HCT116 (cell line): ENCODE measurements at regions not wholly inside any gene's neighbourhood (a gene's known extent, or its start where the extent isn't known, plus 50 kb on each side); places are given as distances from the start of the nearest gene placed in this dataset.
"Not testable (repeated sequence)": the region's sequence is repeated elsewhere in the genome, so short reads cannot be mapped to it uniquely, and the experiment has no call there.

Experiments used
- ATAC-seq: fragments of 200-7000 bp; cut with Tn5 transposase; 2 replicates; pipeline ENCODE4 v1.9.1; 2020; ENCODE audit warnings: mild to moderate bottlenecking, moderate library complexity
- BruUV-seq: library from RNA; stranded (reverse); fragments of 400-500 nt; replicated peaks from 2 replicates; lab custom pipeline; 2021; lab: Mats Ljungman, UMichigan
- CTCF ChIA-PET: fragments of 300-600 bp; sonication (Branson Sonifier 250); formaldehyde crosslinking; loops from one replicate; lab custom pipeline; 2021; ENCODE audit warnings: antibody characterized with exemption; lab: Charles Lee
- POLR2A ChIA-PET: fragments of 300-600, 350-600 bp; sonication (Branson Sonifier 250); formaldehyde crosslinking; loops from one replicate; lab custom pipeline; 2021; ENCODE audit warnings: antibody characterized with exemption; lab: Charles Lee
- RAD21 ChIA-PET, 2 experiments: fragments of 300-600 bp; sonication (Branson Sonifier 250); formaldehyde crosslinking; loops; one replicate each; lab custom pipeline; 2023; ENCODE audit warnings: low total read pairs in 2 of 2; ENCODE audit not compliant: uncharacterized antibody in 2 of 2, unreplicated experiment in 2 of 2, low non-redundant PET in 1 of 2; lab: Charles Lee
- DNase-seq: peaks from one replicate; pipeline ENCODE4 v3.0.0-alpha.2; 2010; ENCODE audit warnings: low read depth, low spot score
- H2AFZ ChIP-seq: fragments of 200-600 bp; shearing (Covaris generic), sonication (generic); 2 replicates; pipeline ENCODE4 v1.6.1; 2017; ENCODE audit warnings: low read depth, mixed run types, mixed read lengths, antibody characterized with exemption, low read length; ENCODE audit not compliant: poor library complexity, severe bottlenecking
- H3K27ac ChIP-seq: 2 replicates; pipeline ENCODE4 v1.5.1; 2012; ENCODE audit warnings: low read depth, low read length
- H3K27me3 ChIP-seq: fragments of 200-600 bp; sonication (generic); 2 replicates; pipeline ENCODE4 v1.6.1; 2016; ENCODE audit warnings: mixed run types, low read length, mixed read lengths; ENCODE audit not compliant: insufficient read depth
- H3K36me3 ChIP-seq, 2 experiments: fragments of 200-500 bp in 1 of 2; fragments of 200-600 bp in 1 of 2; sonication (Bioruptor generic) in 1 of 2; sonication (generic) in 1 of 2; 2 replicates each; pipeline versions ENCODE4 v1.5.1 to v1.6.1; 2014 to 2016; ENCODE audit warnings: low read length in 2 of 2, inconsistent platforms in 1 of 2, mixed read lengths in 1 of 2, mixed run types in 1 of 2; ENCODE audit not compliant: insufficient read depth in 2 of 2, control insufficient read depth in 1 of 2
- H3K4me1 ChIP-seq, 2 experiments: fragments of 200-600 bp in 1 of 2; sonication (generic) in 1 of 2; 2 replicates each; pipeline versions ENCODE4 v1.5.1 to v1.6.1; 2012 to 2017; ENCODE audit warnings: low read length in 2 of 2, inconsistent platforms in 1 of 2, mild to moderate bottlenecking in 1 of 2, mixed read lengths in 1 of 2, mixed run types in 1 of 2, moderate library complexity in 1 of 2; ENCODE audit not compliant: insufficient read depth in 2 of 2, control insufficient read depth in 1 of 2
- H3K4me2 ChIP-seq: fragments of 200-600 bp; sonication (generic); 2 replicates; pipeline ENCODE4 v1.6.1; 2017; ENCODE audit warnings: mixed run types, low read length, mixed read lengths
- H3K4me3 ChIP-seq, 2 experiments: fragments of 200-600 bp in 1 of 2; sonication (generic) in 1 of 2; replicated peaks in 1 of 2; 2 replicates each; pipeline ENCODE4 v1.5.1; 2011 to 2016; ENCODE audit warnings: low read length in 2 of 2, control low read depth in 1 of 2, low read depth in 1 of 2, mild to moderate bottlenecking in 1 of 2, mixed read lengths in 1 of 2, mixed run types in 1 of 2
- H3K79me2 ChIP-seq: fragments of 200-600 bp; sonication (generic); 2 replicates; pipeline ENCODE4 v1.6.1; 2017; ENCODE audit warnings: mild to moderate bottlenecking, mixed run types, low read length, moderate library complexity, mixed read lengths; ENCODE audit not compliant: insufficient read depth
- H3K9ac ChIP-seq: fragments of 200-600 bp; sonication (generic); 2 replicates; pipeline ENCODE4 v1.6.1; 2016; ENCODE audit warnings: low read length, mixed read lengths
- H3K9me2 ChIP-seq: fragments of 200-600 bp; sonication (generic), shearing (Covaris generic); 2 replicates; pipeline ENCODE4 v1.6.1; 2017; ENCODE audit warnings: mixed run types, mild to moderate bottlenecking, moderate library complexity; ENCODE audit not compliant: insufficient read depth
- H3K9me3 ChIP-seq, 2 experiments: fragments of 200-500 bp in 1 of 2; fragments of 200-600 bp in 1 of 2; sonication (Bioruptor generic) in 1 of 2; sonication (generic) in 1 of 2; 2 replicates each; pipeline ENCODE4 v1.6.1; 2014 to 2017; ENCODE audit warnings: low read length in 2 of 2, mixed read lengths in 2 of 2, inconsistent platforms in 1 of 2, low read depth in 1 of 2, mild to moderate bottlenecking in 1 of 2, mixed run types in 1 of 2, moderate library complexity in 1 of 2; ENCODE audit not compliant: control insufficient read depth in 1 of 2, insufficient read depth in 1 of 2
- H4K20me1 ChIP-seq: fragments of 200-600 bp; sonication (generic), shearing (Covaris generic); 2 replicates; pipeline ENCODE4 v1.6.1; 2017; ENCODE audit warnings: mixed run types, mild to moderate bottlenecking, moderate library complexity; ENCODE audit not compliant: insufficient read depth
- CEBPB ChIP-seq: IDR thresholded peaks from 2 replicates; pipeline ENCODE4 v1.6.1; 2012; ENCODE audit warnings: low read depth
- EZH2 ChIP-seq: fragments of 200-600 bp; sonication (generic); IDR thresholded peaks from 2 replicates; pipeline ENCODE4 v1.6.1; 2017; ENCODE audit warnings: antibody characterized with exemption, mixed run types
- EZH2phosphoT487 ChIP-seq: fragments of 200-600 bp; IDR thresholded peaks from 2 replicates; pipeline ENCODE4 v1.6.1; 2018; ENCODE audit warnings: antibody characterized with exemption, borderline replicate concordance
- JUND ChIP-seq: IDR thresholded peaks from 2 replicates; pipeline ENCODE4 v1.6.1; 2012
- RAD21 ChIP-seq: IDR thresholded peaks from 2 replicates; pipeline ENCODE4 v1.6.1; 2012; ENCODE audit warnings: low read depth, mild to moderate bottlenecking
- SP1 ChIP-seq: IDR thresholded peaks from 2 replicates; pipeline ENCODE4 v1.6.1; 2012; ENCODE audit warnings: low read depth
- ZFX ChIP-seq: fragments of 450-650 bp; IDR thresholded peaks from 2 replicates; pipeline ENCODE4 v1.6.1; 2017
- ZNF274 ChIP-seq: fragments of 200-500 bp; sonication (Bioruptor generic); IDR thresholded peaks from 2 replicates; pipeline ENCODE4 v1.6.1; 2014; ENCODE audit warnings: mild to moderate bottlenecking, low read depth, low read length, inconsistent platforms
- intact Hi-C: fragments of 100-400 bp; cut with micrococcal nuclease; formaldehyde crosslinking; loops from 2 replicates; pipeline ENCODE4 v1.10.0; 2022
- TF ChIP-seq, protein P1 (sequence below): IDR thresholded peaks from 2 replicates; pipeline ENCODE4 v1.6.1; 2012; ENCODE audit warnings: low read depth
- TF ChIP-seq, protein P2 (sequence below): IDR thresholded peaks from 2 replicates; pipeline ENCODE4 v1.6.1; 2012

DNA sequence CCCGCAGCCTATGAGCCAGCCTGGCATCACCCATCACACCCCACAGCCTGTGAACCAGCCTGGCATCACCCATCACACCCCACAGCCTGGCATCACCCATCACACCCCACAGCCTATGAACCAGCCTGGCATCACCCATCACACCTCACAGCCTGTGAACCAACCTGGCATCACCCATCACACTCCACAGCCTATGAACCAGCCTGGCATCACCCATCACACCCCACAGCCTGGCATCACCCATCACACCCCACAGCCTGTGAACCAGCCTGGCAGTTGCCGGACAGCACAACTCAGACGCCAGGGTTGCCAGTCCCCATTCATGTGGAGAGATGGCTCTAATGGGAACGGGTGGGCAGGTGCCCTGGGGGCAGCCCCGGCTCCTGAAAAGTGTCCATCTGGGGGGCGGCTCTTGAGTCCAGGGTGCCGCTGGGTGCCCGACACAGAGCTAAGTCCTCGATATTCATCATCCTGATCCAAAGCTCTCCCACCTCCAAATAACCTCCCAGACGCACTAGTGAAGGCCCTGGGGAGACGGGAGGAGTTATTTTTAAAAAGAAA lies 116.9 kb upstream of the AFDN start:
- H3K36me3 ChIP-seq, H4K20me1 ChIP-seq, RAD21 ChIA-PET, H3K9ac ChIP-seq, DNase-seq, H3K79me2 ChIP-seq, H3K4me3 ChIP-seq, H2AFZ ChIP-seq, CTCF ChIA-PET, intact Hi-C loops, BruUV-seq, H3K9me3 ChIP-seq, POLR2A ChIA-PET, ATAC-seq, H3K9me2 ChIP-seq, H3K4me2 ChIP-seq, H3K27ac ChIP-seq, H3K4me1 ChIP-seq: not testable (repeated sequence)
- H3K27me3 ChIP-seq, result peaks cover 15% of the 10 kb centered on the region; the same call in 1 of the 2 replicates

DNA sequence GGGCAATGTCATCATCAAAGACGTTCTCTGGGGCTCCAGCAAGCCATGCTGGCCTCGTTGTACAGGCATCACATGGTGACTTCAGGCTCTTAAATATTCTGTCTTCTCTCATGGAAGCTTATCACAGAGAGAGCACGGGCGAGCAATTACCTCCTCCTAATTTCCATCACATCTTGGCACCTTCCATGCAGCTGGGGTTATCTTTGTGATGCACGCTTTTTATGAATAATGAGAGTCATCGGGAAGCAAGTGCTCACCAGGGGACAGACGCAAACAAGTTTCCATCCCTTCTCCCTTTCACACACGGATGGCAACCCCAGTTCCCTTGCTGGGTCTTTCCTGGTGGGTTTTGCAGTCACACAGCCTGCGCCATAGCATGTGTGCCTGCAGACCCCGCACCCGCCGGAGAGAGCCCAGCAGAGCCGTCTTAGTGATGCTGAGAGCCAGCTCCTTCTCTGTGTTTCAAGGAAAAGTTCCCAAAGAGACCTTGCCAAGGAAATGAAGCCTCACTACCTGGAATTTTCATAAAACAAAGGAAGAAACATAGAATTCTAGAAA lies 116.3 kb upstream of the AFDN start:
- H3K27me3 ChIP-seq, result peaks cover 20% of the 10 kb centered on the region; the same call in 1 of the 2 replicates
- no TSS peak for BruUV-seq
- no peak overlapping the region for H3K27ac ChIP-seq
- RAD21 ChIA-PET, result no interaction called here
- H3K4me1 ChIP-seq, result no peaks in the 10 kb centered on the region
- H2AFZ ChIP-seq, result no peak overlapping the region
- intact Hi-C loops, result no loop called here
- POLR2A ChIA-PET, result no interaction called here
- H3K4me3 ChIP-seq, result no peak overlapping the region
- H3K9ac ChIP-seq, result no peak overlapping the region
- no peaks in the 10 kb centered on the region for H3K79me2 ChIP-seq
- no peaks in the 10 kb centered on the region for H3K36me3 ChIP-seq
- H3K9me3 ChIP-seq, result no peaks in the 10 kb centered on the region
- ATAC-seq (no peak), DNase-seq (no peak)
- CTCF ChIA-PET, result no interaction called here
- no peak for TF ChIP-seq ZFX
- H3K4me2 ChIP-seq, result no peak overlapping the region
- H4K20me1 ChIP-seq, result no peaks in the 10 kb centered on the region
- no peaks in the 10 kb centered on the region for H3K9me2 ChIP-seq

DNA sequence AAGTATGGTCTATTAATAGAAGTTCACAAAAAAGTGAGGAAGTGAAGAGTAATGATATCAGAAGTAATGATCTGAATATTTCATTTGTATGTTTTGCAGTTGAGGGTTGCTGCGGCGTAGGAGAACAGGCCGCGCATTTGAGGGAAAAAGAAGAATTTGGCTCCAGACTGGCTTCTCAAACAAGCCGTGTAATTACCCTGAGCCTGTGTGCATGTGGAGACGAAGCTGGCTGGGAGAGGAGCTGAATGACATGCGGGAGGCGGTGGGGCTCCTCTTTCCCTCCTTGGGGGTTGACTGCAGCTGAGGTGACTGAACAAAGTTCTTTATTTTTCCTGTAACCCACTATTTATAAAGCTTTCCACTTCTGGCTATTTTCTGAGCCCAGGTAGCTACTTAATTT lies 115.5 kb upstream of the AFDN start:
- H2AFZ ChIP-seq, result no peak overlapping the region
- H3K9ac ChIP-seq, result no peak overlapping the region
- no peaks in the 10 kb centered on the region for H3K36me3 ChIP-seq
- ChIA-PET RAD21 (no interaction called here), POLR2A (no interaction called here), CTCF (no interaction called here)
- ATAC-seq, result no peak
- DNase-seq, result no peak
- peaks cover 28% of the 10 kb centered on the region for H3K27me3 ChIP-seq
- intact Hi-C loops, result no loop called here
- H3K27ac ChIP-seq, result no peak overlapping the region
- TF ChIP-seq RAD21 (no peak), CEBPB (no peak), ZNF274 (no peak), ZFX (no peak), EZH2phosphoT487 (no peak), EZH2 (no peak), JUND (no peak), SP1 (no peak)
- TF ChIP-seq, protein P1, sequence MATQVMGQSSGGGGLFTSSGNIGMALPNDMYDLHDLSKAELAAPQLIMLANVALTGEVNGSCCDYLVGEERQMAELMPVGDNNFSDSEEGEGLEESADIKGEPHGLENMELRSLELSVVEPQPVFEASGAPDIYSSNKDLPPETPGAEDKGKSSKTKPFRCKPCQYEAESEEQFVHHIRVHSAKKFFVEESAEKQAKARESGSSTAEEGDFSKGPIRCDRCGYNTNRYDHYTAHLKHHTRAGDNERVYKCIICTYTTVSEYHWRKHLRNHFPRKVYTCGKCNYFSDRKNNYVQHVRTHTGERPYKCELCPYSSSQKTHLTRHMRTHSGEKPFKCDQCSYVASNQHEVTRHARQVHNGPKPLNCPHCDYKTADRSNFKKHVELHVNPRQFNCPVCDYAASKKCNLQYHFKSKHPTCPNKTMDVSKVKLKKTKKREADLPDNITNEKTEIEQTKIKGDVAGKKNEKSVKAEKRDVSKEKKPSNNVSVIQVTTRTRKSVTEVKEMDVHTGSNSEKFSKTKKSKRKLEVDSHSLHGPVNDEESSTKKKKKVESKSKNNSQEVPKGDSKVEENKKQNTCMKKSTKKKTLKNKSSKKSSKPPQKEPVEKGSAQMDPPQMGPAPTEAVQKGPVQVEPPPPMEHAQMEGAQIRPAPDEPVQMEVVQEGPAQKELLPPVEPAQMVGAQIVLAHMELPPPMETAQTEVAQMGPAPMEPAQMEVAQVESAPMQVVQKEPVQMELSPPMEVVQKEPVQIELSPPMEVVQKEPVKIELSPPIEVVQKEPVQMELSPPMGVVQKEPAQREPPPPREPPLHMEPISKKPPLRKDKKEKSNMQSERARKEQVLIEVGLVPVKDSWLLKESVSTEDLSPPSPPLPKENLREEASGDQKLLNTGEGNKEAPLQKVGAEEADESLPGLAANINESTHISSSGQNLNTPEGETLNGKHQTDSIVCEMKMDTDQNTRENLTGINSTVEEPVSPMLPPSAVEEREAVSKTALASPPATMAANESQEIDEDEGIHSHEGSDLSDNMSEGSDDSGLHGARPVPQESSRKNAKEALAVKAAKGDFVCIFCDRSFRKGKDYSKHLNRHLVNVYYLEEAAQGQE, result no peak
- TF ChIP-seq, protein P2, sequence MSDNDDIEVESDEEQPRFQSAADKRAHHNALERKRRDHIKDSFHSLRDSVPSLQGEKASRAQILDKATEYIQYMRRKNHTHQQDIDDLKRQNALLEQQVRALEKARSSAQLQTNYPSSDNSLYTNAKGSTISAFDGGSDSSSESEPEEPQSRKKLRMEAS, result no peak
- no TSS peak for BruUV-seq
- no peaks in the 10 kb centered on the region for H3K9me2 ChIP-seq
- H3K4me2 ChIP-seq, result no peak overlapping the region
- H3K9me3 ChIP-seq, result no peaks in the 10 kb centered on the region
- no peaks in the 10 kb centered on the region for H3K79me2 ChIP-seq
- no peak overlapping the region for H3K4me3 ChIP-seq
- no peaks in the 10 kb centered on the region for H3K4me1 ChIP-seq
- H4K20me1 ChIP-seq, result no peaks in the 10 kb centered on the region
